ENCODE measurements at regions not wholly inside any gene's neighbourhood (a gene's known extent, or its start where the extent isn't known, plus 50 kb on each side); places are given as distances from the start of the nearest gene placed in this dataset.

DNA sequence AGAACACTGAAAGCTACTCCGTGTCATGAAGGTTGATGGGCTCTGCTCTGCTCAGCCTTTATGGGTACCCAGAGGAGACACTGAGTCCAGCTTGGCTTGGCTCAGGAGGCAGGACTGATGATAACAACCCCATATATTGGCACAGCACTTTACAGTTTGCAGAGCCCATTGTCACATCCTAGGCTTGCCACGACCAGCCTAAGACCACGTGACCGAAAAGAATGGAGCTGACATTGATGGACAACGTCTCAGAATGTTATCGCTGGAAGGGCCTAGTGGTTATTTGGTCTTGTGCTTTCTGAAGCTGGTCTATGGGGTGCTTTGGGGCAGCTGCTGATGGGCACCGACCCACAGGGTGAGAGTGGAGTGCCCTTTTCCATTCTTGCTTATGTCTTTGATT is 72.9 kb upstream of the RUNX3 start:
- no peak for DNase-seq (ENCODE audit: low read depth in 2 of 2)

DNA sequence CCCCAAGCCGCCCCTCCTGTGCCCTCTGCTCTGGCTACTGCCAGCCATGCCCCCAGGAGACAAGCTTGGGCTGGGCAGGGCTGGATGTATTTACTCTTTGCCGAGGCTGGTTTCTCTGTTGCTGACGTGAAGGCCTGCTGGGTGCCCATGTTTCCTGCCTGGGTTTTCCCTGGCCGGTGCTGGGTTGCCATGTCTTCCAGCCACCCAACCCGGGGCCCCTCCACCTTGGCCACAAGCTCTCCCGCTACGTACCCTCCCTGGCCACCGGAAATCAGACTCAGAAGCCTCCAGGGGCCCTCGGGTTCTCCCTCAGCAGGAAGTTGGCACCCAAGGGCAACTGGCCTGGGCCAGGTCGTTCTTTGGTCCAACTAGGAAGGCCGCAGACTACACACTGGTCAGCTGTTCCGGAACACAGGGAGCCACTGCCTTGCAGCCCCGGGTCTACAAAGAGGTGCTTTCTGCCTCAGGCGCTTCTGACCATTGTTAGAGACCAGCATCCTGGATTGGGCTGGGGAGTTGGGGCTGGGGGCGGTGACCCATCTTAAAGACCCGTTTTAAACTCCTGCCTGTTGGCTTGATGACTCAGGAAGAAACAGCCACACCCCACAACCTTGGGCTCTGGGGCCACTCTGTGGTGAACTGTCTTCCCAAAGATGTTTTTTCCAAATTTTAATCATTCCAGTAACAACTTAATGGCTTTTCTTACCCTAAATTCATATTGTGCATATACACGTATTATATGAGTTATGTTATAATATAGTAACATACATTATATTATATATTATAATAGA is 71.2 kb upstream of the RUNX3 start:
- DNase-seq (ENCODE audit: low read depth in 2 of 2): no peak

DNA sequence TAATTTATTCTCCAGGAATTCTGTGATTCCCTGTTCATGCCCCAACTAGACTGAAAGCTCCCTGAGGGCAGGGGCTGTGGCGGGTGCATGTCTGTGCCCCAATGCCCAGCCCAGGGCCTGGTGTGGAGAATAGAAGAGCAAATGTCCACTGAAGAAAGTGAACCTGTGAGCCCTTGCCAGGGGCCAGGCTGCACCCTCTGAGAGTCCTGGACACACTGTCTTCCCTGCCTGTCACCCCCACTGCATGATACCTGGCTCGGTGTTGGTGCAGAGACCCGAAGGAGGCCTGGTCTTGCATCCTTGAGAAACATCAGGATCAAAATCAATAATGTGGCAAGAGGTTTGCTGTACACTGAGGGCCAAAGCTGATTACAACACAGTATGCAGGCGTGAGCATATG is 69.8 kb upstream of the RUNX3 start:
- no peak for DNase-seq (ENCODE audit: low read depth in 2 of 2)

DNA sequence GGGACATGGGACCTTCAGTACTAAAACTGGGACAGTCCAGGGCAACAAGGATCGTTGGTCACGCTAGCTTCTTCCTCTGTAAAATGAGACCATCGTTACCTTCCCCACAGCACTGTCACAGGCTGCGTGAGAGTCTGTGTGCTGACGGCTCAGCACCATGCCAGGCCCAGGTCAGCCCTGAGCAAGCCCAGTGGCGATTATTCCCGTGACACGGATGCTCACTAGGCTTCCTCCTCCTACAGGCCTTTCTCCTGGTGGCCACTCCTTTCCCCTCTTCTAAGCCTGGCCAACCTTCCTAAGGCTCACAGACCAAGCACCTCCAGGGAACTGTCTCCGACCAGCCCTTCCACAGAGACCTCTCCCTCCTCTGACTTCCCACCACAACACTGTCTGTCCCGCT is 69.3 kb upstream of the RUNX3 start:
- no peak for DNase-seq (ENCODE audit: low read depth in 2 of 2)

DNA sequence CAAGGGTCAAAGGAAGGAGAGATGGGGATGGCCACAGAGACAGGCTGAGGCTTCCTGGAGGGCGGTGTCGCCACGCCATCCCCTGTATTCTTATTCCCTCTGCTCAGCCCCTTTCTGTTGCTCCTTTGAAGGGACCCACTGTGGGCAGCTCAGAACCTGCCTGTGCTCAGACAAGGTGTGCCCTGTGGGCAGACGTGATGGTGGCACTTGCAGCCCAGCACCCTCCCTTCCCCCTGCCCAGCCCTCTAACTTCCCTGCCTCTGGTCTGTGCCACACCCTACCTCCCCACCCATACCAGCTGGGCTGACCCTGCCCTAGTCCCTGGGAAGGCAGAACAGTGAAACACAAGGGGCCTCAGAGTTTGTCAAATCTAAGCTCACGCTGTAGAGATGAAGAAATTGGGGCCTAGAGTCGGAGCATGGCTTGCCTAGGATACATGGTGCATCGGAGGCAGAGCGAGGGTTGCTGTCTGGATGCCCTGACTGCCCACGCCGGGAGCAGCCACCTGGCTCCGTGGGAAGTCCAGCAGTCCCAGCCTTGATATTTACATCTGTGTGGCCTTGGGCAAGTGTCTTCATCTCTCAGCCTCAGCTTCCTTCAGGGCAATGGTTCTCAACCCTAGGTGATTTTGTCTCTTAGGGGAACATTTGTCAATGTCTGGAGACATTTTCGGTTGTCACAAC is 68.6 kb upstream of the RUNX3 start:
- no peak for DNase-seq (ENCODE audit: low read depth in 2 of 2)

DNA sequence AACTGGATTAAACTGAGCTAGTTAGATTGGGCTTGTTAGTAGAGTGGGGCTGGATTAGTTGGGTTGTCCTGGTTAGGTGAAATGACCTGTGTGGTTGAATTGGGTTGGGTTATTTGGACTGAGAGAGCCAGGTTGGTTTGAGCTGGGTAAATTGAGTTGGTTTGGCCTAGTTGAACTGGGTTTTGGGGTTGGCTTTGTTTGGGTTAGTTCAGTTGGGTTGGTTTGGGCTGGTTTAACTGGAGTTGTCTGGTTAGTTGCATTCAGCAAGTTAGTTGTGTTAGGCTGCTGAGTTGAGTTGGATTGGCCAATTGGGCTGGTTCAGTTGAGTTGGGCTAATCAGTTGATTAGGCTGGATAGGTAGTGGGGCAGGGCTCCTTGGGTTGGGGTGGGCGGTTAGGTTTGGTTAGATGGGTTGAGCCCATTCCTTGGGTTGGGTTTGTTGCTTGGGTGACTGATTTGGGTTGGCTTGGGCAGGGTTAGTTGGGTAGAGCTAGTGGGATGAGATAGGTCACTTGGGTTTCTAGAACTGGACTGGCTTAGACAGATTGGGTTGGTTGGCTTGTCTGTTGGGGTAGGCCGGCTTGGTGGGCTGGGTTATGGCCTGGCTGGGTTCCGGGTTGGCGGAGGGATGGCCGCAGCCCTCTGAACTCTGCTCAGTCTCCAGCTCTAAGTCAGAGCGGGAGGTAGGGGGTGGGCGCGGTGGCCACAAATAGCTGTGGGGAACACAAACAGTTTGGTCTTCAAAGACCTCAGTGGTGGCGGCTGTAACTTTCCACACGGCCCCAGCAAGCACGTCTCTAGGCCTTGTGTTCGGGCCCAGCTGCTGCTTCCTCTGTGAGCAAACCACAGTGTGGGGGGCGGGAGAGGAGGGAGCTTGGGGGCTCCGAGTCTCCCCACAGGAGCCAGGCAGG is 67.2 kb upstream of the RUNX3 start:
- DNase-seq (ENCODE audit: low read depth in 2 of 2): peak; percentile 28 to 32

DNA sequence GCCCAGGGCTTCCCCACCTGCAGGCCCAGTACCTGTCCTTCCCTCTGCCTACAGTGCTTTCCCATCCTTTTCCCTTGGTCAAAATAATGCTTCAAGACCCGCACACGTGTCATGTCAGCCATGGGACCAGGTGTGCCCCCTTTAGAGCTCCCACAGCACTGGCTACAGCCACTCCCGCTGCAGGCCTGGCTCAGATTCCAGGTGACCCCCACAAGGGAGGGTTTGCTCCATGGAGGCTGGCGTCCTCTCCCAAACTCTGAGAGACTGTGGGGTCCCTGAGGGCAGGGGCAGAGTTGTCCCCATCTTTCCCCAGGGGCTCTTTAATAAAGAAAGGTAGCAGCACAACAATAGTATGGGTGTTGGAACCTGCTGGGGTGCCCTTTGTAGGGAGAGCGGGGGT is 66.4 kb upstream of the RUNX3 start:
- DNase-seq (ENCODE audit: low read depth in 2 of 2): no peak

DNA sequence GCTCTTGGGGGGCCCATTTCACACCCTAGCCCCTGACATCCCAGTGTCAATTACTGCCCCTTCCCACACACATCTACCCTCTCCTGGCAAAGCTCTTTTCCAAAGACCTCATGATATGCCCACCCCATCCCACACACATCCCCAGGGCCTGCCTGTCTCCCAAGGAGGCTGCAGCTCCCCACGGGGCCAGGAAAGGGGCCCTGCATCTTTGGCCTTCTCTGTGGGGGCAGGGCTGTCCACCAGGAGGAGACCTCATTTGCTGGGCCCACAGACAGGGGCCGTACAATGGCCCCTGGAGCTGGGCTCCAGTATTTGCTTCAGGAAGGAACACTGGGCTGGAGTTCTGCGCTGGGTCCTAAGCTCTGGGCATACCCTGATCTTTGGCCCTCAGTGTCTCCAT is 65.6 kb upstream of the RUNX3 start:
- DNase-seq (ENCODE audit: low read depth in 2 of 2): no peak

DNA sequence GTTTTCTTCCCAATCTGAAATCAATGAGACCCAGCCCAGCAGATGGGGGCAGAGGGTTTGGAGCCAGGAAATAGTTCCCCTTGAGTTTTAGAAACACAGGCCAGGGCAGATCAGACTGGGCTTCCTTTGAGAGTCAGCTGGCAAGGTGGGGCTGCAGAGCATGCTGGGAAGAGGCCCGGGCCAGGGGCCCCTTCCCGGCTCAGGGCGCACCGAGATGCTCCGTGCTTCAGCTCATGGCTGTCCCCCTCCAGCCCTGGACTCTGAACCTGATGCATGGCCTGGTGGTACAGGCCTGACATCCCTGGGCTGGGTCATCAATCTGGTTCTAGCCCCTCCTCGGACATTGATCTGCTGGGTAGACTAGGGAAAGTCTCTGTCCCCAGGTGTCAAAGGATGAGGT is 65.1 kb upstream of the RUNX3 start:
- DNase-seq (ENCODE audit: low read depth in 2 of 2): no peak

DNA sequence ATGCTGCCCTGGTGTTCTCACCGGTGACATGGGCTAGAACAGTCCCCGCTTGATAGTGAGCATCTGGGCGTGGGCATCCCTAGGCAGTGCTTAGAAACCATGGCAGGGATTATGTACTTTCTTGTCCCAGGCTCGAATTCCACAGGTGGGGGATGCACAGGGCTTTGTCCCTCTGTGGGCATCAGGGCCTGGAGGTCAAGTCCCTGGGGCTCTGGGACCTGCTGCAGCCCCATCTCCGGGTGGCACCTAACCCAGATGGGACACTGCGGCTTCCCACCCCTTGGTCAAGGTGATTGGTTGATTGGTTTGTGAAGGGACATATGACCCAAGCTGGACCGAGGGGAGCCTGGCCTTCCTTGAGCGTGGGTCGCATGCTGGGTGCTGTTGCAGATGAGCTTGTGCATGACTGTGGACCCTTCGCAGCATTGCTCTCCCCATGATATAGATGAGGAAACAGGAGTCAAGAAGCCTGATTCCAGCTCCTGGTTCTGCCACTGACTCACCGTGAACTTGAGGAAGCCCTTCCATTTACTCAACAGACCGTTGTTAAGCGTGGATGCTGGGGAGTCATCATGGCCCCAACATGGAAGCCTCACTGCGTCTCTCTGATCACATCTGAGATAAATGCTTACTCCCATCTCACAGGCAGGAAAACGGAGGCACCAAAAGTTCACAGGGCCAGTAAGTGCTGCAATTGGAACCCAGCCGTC is 64.0 kb upstream of the RUNX3 start:
- DNase-seq (ENCODE audit: low read depth in 2 of 2): no peak

DNA sequence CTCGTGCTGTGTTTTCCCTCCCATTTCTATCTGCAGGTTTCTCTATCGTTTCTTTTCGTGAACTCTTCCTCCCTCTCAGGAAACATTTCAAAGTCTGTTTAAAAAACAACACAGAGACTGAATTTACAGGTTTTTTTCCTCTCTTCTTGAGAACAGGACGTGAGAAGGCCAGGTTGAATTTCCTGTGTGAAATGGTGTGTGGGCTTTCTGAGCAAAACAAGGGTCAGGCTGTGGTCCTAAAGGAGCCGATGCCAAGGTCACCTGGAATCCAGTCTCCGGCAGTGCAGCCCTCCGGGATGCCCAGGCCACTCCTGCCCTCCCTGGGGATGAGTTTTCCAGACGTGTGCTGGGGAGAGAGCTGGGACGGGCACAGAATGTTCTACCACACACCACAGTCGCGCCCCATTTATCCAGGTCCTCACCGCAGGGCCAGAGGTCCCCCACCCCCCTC is 62.7 kb upstream of the RUNX3 start:
- no peak for DNase-seq (ENCODE audit: low read depth in 2 of 2)

DNA sequence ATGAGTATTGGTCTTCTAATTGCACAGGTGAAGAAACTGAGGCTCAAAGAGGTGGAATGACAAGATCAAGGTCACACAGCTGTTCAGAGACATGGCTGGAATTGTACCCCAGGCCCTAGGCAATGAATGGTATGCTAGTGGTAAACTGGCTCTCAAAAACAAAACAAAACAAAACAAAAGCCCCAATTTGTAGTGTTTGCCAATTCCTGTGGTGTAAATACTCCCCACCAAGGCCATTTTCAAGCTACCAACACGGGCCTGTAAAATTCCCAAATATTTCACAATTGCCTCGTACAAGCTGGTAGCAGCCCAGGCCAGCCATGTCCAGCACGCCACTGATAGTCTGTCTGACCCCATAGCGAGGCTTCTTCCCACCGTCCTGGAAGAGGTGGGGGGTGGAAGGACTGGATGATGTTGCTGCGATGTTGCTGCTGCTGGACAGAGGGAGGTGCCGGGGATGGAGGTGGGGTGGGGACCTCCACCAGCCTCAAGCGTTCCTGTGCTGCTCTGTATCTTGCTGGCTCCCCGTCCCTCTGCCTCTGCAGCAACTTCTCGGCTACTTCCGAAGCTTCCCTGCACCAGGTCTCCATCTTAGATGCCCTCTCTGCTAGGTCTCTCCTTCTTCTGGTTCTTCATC is 62.2 kb upstream of the RUNX3 start:
- no peak for DNase-seq (ENCODE audit: low read depth in 2 of 2)

DNA sequence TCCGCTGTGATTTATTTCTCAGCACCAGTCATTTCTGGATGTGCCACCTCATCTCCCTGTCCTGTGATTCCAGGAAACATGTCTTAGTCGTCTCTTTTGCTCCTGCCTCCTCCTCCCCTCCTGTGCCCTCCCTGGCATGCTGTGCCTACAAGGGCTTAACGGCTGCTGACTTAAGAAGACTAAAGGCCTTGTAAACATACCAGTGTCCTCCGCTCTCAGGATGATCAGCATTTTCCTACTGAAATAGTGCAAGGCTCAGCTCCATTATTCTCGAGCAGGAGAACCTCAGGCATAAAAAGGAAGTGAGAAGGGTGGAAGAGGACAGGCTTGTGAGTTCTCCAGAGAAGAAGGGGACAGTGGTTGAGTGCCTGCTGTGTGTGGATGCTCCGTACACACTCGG is 61.6 kb upstream of the RUNX3 start:
- DNase-seq (ENCODE audit: low read depth in 2 of 2): no peak

DNA sequence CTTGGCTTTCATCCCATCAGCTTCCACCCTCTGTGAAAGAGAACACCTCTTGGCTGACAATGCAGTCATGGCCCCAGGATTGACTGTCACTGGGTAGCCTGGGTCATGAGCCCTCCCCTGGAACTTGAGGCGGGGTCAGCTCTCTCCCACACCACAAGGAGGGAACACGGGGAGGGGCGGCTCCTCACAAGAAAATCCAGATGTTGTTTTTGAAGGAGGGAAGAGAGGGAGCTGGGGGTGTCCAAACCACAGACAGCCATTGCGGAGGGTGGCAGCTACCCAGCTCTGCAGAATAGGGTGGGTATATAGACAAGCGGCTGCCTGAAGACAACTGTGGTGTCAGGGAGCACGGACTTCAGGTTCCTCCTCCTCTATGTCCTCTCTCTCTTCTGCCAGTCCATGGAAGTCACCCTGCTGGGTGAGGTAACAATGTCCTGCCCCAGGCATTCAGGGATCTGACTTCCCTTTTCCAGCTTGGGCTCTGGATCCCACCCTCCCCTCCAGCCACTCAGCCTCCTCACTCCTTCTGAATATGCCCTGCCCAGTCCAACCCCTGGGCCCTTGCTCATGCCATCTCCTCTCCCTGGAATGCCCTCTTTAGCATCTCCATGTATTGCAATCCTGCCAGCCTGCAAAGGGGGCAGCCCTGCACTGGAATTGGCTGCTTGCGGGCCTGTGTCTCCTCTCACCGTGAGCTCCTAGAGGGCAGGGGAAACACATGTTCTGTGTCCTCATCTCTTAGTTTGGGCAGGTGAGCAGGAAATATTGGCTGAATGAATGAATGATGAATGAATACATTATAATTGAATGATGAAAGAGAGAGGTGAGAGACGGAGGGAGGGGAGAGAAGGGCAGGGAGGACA is 60.9 kb upstream of the RUNX3 start:
- no peak for DNase-seq (ENCODE audit: low read depth in 2 of 2)

DNA sequence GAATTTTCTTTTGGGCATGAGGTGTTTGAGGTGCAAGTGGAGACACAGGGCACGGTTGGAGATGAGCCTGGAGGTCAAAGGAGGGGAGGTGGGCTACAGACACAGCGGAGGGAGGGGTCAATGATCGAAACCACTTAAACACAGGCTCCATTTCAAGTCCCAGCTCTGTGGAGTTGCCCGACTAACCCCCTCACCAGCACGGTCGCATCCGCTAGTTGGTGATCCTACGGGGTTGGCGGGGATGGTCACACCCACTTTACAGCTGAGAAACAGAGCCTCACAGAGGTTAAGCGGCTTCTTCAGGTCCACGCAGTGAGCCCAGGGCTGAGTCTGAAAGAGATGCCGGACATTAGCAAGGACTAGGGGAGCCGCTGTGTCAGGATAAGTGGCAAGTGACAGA is 60.1 kb upstream of the RUNX3 start:
- no peak for DNase-seq (ENCODE audit: low read depth in 2 of 2)

DNA sequence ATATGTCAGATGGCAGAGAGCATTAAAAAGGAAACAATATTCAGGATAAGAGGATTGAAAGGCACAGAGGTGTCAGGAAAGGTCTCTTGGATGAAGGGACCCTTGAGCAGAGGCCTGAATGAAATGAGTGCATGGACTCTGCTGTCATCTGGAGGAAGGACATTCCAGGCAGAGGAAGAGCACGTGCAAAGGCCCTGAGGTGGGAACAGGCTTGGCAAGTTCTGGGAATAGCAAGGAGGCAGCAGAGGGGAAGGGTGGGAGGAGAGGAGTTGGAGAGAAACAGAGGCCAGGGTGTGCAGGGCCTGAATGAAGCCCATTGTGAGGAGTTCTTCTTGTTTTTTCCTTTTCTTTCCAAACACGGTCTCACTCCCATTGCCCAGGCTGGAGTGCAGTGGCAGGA is 59.0 kb upstream of the RUNX3 start:
- no peak for DNase-seq (ENCODE audit: low read depth in 2 of 2)

DNA sequence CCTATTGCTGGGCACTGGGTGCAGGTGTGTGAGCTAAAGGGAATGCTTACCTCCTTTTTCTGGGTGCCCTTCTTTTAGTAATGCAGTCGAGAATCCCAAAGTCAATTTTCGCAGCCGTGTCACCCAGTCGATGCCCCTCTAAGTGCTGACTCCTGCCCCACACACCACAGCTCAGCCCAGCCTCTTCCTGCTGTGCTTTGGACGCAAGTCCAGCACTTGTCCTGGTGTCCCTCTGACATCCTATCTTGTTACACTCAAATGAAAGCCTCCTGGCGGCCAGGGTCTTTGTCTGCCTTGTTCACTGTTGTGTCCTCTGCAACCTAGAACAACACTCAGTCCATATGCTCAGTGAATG is 58.5 kb upstream of the RUNX3 start:
- DNase-seq (ENCODE audit: low read depth in 2 of 2): no peak

DNA sequence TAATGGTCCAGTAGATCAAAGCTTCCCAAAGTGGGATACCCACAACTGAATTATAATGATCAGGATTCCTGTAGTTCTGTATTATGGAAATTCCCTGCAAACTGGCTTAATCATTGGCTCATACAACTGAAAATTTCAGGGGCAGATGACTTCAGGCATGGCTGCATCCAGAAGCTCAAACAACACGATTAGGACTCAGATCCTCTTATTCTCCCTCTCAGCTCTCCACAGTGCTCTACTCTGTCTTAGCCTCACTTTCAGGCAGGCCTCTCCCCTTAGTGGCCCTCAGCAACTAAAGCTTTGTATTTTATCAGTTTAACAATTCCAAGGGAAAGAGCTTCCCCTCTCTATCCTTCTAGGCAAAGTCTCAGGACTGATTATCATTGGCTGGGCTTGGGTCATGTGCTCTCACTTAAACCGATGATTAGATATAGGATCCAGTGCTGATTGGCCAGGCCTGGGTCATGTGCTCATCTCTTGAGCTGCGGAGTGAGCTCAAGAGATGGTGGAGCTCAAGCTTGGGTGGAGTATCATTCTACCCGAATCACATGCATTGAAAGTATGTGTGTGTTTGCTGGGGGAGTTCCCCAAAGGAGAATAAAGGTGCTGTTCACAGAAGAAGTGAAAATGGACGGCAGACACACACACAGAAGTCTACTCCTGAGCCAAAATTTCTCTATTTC is 57.9 kb upstream of the RUNX3 start:
- DNase-seq (ENCODE audit: low read depth in 2 of 2): no peak

DNA sequence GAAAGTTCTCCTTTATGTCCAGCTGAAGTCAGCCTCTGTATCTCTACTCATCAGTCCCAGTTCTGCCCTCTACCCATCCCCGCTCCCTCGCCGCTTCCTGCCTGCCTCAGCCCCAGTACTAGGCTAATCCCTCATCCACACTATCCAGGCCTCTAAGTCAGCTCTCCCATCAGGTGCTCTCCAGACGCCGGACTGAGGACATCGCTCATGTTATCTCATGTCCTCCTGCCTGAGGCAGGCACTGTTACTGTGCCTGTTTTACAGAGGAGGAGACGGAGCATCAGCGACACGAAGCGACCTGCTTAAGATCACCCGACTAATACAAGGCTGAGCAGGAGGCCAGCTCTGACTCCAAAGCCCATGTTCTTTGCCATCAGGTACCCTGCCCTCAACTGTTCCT is 57.3 kb upstream of the RUNX3 start:
- DNase-seq (ENCODE audit: low read depth in 2 of 2): no peak
